ENCODE measurements at regions not wholly inside any gene's neighbourhood (a gene's known extent, or its start where the extent isn't known, plus 50 kb on each side); places are given as distances from the start of the nearest gene placed in this dataset.

- ATAC-seq (no peak), DNase-seq (no peak)
- no peaks in the 10 kb centered on the region for H3K9me3 Mint-ChIP-seq
These were observed 485.3 kb upstream of the PTBP2 start for GRCh38 chr1:96236156-96236739.

GRCh38 chr1:96238426-96238825 is 483.2 kb upstream of the PTBP2 start:
- no peak for DNase-seq
- Mint-ChIP-seq H3K4me1 (no peaks in the 10 kb centered on the region), H3K9me3 (no peaks in the 10 kb centered on the region), H3K4me3 (no peak overlapping the region), H3K27ac (no peak overlapping the region), H3K27me3 (no peaks in the 10 kb centered on the region)
- no peak for ATAC-seq

More at GRCh38 chr1:96236156-96236739, 485.3 kb upstream of the PTBP2 start:
- Mint-ChIP-seq H3K27ac (no peak overlapping the region), H3K27me3 (no peaks in the 10 kb centered on the region), H3K4me1 (no peaks in the 10 kb centered on the region), H3K4me3 (no peak overlapping the region)

- Mint-ChIP-seq H3K4me3 (no peak overlapping the region), H3K27ac (no peak overlapping the region)
- no peak for ATAC-seq
These were observed 481.1 kb upstream of the PTBP2 start for GRCh38 chr1:96240438-96240837.

GRCh38 chr1:96253246-96254035 is 468.1 kb upstream of the PTBP2 start:
- Mint-ChIP-seq H3K4me3 (no peak overlapping the region), H3K27me3 (no peaks in the 10 kb centered on the region), H3K27ac (no peak overlapping the region), H3K9me3 (peaks cover 0 to 8% of the 10 kb centered on the region in 2 donors), H3K4me1 (no peaks in the 10 kb centered on the region)
- no peak for ATAC-seq
- no peak for DNase-seq

More at GRCh38 chr1:96240438-96240837, 481.1 kb upstream of the PTBP2 start:
- Mint-ChIP-seq H3K27me3 (no peaks in the 10 kb centered on the region), H3K4me1 (no peaks in the 10 kb centered on the region), H3K9me3 (no peaks in the 10 kb centered on the region)
- DNase-seq = no peak

GRCh38 chr1:96256130-96256790 is 465.3 kb upstream of the PTBP2 start:
- DNase-seq (no peak), ATAC-seq (no peak)
- no peak overlapping the region for H3K27ac Mint-ChIP-seq
- no peaks in the 10 kb centered on the region for H3K27me3 Mint-ChIP-seq
- H3K4me1 Mint-ChIP-seq = no peaks in the 10 kb centered on the region
- peaks cover 0 to 13% of the 10 kb centered on the region in 2 donors for H3K9me3 Mint-ChIP-seq
- no peak overlapping the region for H3K4me3 Mint-ChIP-seq

- Mint-ChIP-seq H3K27ac (no peak overlapping the region), H3K4me3 (no peak overlapping the region), H3K27me3 (no peaks in the 10 kb centered on the region), H3K4me1 (no peaks in the 10 kb centered on the region), H3K9me3 (peaks cover 0 to 13% of the 10 kb centered on the region in 2 donors)
- ATAC-seq (no peak), DNase-seq (no peak)
These were observed 462.2 kb upstream of the PTBP2 start for GRCh38 chr1:96259399-96259798.

GRCh38 chr1:96281491-96281890 is 440.1 kb upstream of the PTBP2 start:
- no peak overlapping the region for H3K4me3 Mint-ChIP-seq
- H3K27ac Mint-ChIP-seq = no peak overlapping the region
- H3K9me3 Mint-ChIP-seq = peaks cover 31 to 36% of the 10 kb centered on the region in 2 donors
- no peaks in the 10 kb centered on the region for H3K4me1 Mint-ChIP-seq
- ATAC-seq (no peak), DNase-seq (no peak)
- no peaks in the 10 kb centered on the region for H3K27me3 Mint-ChIP-seq

- no peaks in the 10 kb centered on the region for H3K4me1 Mint-ChIP-seq
- no peaks in the 10 kb centered on the region for H3K27me3 Mint-ChIP-seq
- H3K4me3 Mint-ChIP-seq = no peak overlapping the region
- no peak overlapping the region for H3K27ac Mint-ChIP-seq
- ATAC-seq (no peak), DNase-seq (no peak)
- peaks cover 22 to 45% of the 10 kb centered on the region in 2 donors for H3K9me3 Mint-ChIP-seq
These were observed 431.6 kb upstream of the PTBP2 start for GRCh38 chr1:96290033-96290432.

- Mint-ChIP-seq H3K9me3 (peaks cover 19 to 38% of the 10 kb centered on the region in 2 donors), H3K4me3 (no peak overlapping the region), H3K27me3 (no peaks in the 10 kb centered on the region), H3K27ac (no peak overlapping the region), H3K4me1 (no peaks in the 10 kb centered on the region)
- no peak for DNase-seq
- no peak for ATAC-seq
These were observed 430.8 kb upstream of the PTBP2 start for GRCh38 chr1:96290801-96291200.

GRCh38 chr1:96291468-96291867 is 430.1 kb upstream of the PTBP2 start:
- no peaks in the 10 kb centered on the region for H3K27me3 Mint-ChIP-seq
- no peak overlapping the region for H3K27ac Mint-ChIP-seq
- no peak overlapping the region for H3K4me3 Mint-ChIP-seq
- no peak for DNase-seq
- no peak for ATAC-seq
- H3K4me1 Mint-ChIP-seq = no peaks in the 10 kb centered on the region
- peaks cover 15 to 31% of the 10 kb centered on the region in 2 donors for H3K9me3 Mint-ChIP-seq

GRCh38 chr1:96292141-96292540 is 429.4 kb upstream of the PTBP2 start:
- no peak for DNase-seq
- no peaks in the 10 kb centered on the region for H3K4me1 Mint-ChIP-seq
- ATAC-seq = no peak
- peaks cover 13 to 28% of the 10 kb centered on the region in 2 donors for H3K9me3 Mint-ChIP-seq
- no peak overlapping the region for H3K4me3 Mint-ChIP-seq
- no peak overlapping the region for H3K27ac Mint-ChIP-seq
- no peaks in the 10 kb centered on the region for H3K27me3 Mint-ChIP-seq

- Mint-ChIP-seq H3K4me3 (no peak overlapping the region), H3K4me1 (no peaks in the 10 kb centered on the region), H3K27ac (no peak overlapping the region), H3K27me3 (no peaks in the 10 kb centered on the region), H3K9me3 (peaks cover 0 to 11% of the 10 kb centered on the region in 2 donors)
- ATAC-seq (no peak), DNase-seq (no peak)
These were observed 424.6 kb upstream of the PTBP2 start for GRCh38 chr1:96296991-96297390.

- ATAC-seq (no peak), DNase-seq (no peak)
- no peak overlapping the region for H3K4me3 Mint-ChIP-seq
- no peaks in the 10 kb centered on the region for H3K9me3 Mint-ChIP-seq
- H3K27me3 Mint-ChIP-seq = no peaks in the 10 kb centered on the region
- no peaks in the 10 kb centered on the region for H3K4me1 Mint-ChIP-seq
- no peak overlapping the region for H3K27ac Mint-ChIP-seq
These were observed 414.6 kb upstream of the PTBP2 start for GRCh38 chr1:96306809-96307560.

GRCh38 chr1:96308314-96308713 is 413.3 kb upstream of the PTBP2 start:
- no peak for DNase-seq
- Mint-ChIP-seq H3K4me1 (no peaks in the 10 kb centered on the region), H3K9me3 (no peaks in the 10 kb centered on the region), H3K4me3 (no peak overlapping the region), H3K27me3 (no peaks in the 10 kb centered on the region), H3K27ac (no peak overlapping the region)
- no peak for ATAC-seq

GRCh38 chr1:96309783-96310182 is 411.8 kb upstream of the PTBP2 start:
- H3K4me1 Mint-ChIP-seq = no peaks in the 10 kb centered on the region
- H3K27me3 Mint-ChIP-seq = no peaks in the 10 kb centered on the region
- H3K27ac Mint-ChIP-seq = no peak overlapping the region
- DNase-seq (no peak), ATAC-seq (no peak)
- no peak overlapping the region for H3K4me3 Mint-ChIP-seq
- no peaks in the 10 kb centered on the region for H3K9me3 Mint-ChIP-seq

All from stimulated activated naive CD8-positive, alpha-beta T cell treated with anti-CD3 and anti-CD28 coated beads, Interleukin-15, amount 100 ng/mL, for 72 hours (primary cell).